GM23338 (cell line): ENCODE measurements at regions not wholly inside any gene's neighbourhood (a gene's known extent, or its start where the extent isn't known, plus 50 kb on each side); places are given as distances from the start of the nearest gene placed in this dataset.

Experiments
- ATAC-seq: fragments of 200-7000 bp; cut with Tn5 transposase; 3 replicates; pipeline ENCODE4 v1.9.1; 2020
- DNase-seq: peaks from one replicate; pipeline ENCODE4 v3.0.0-alpha.2; 2015; ENCODE audit warnings: low spot score
- H2AFZ ChIP-seq: fragments of 200-600 bp; sonication (generic); 2 replicates; pipeline ENCODE4 v1.8.0; 2016; ENCODE audit warnings: antibody characterized with exemption, mild to moderate bottlenecking, moderate library complexity
- H3F3A ChIP-seq: fragments of 200-600 bp; sonication (generic); replicated peaks from 2 replicates; pipeline ENCODE4 v1.8.0; 2017; ENCODE audit warnings: antibody characterized with exemption, mixed run types, low read depth
- H3K27ac ChIP-seq: fragments of 200-600 bp; sonication (generic); 2 replicates; pipeline ENCODE4 v1.6.1; 2016; ENCODE audit warnings: low read depth
- H3K27me3 ChIP-seq: fragments of 200-600 bp; sonication (generic); 2 replicates; pipeline ENCODE4 v1.8.0; 2016; ENCODE audit warnings: mild to moderate bottlenecking, mixed run types, moderate library complexity; ENCODE audit not compliant: insufficient read depth
- H3K36me3 ChIP-seq: fragments of 200-600 bp; sonication (generic); 2 replicates; pipeline ENCODE4 v1.8.0; 2016; ENCODE audit warnings: mild to moderate bottlenecking; ENCODE audit not compliant: insufficient read depth
- H3K4me1 ChIP-seq: fragments of 200-600 bp; sonication (generic); 2 replicates; pipeline ENCODE4 v1.8.0; 2016; ENCODE audit warnings: mild to moderate bottlenecking, moderate library complexity; ENCODE audit not compliant: insufficient read depth
- H3K4me2 ChIP-seq: fragments of 200-600 bp; sonication (generic); 2 replicates; pipeline ENCODE4 v1.7.1; 2017; ENCODE audit warnings: mixed run types
- H3K4me3 ChIP-seq: fragments of 200-600 bp; sonication (generic); 2 replicates; pipeline ENCODE4 v1.6.1; 2016; ENCODE audit warnings: mixed run types
- H3K79me2 ChIP-seq: fragments of 200-600 bp; sonication (generic); replicated peaks from 2 replicates; pipeline ENCODE4 v1.8.0; 2017; ENCODE audit warnings: mild to moderate bottlenecking; ENCODE audit not compliant: insufficient read depth
- H3K9me2 ChIP-seq: fragments of 200-600 bp; sonication (generic); 2 replicates; pipeline ENCODE4 v1.8.0; 2017; ENCODE audit not compliant: insufficient read depth
- H4K20me1 ChIP-seq: fragments of 200-600 bp; sonication (generic); replicated peaks from 2 replicates; pipeline ENCODE4 v1.8.0; 2017; ENCODE audit warnings: mild to moderate bottlenecking; ENCODE audit not compliant: insufficient read depth
- H3K27ac Mint-ChIP-seq: 2 replicates; pipeline ENCODE4 v1.8.0; 2020; ENCODE audit warnings: inconsistent platforms, mild to moderate bottlenecking, moderate library complexity, mixed read lengths
- H3K27me3 Mint-ChIP-seq: 3 replicates; pipeline ENCODE4 v1.8.0; 2022; ENCODE audit warnings: low read depth, mild to moderate bottlenecking, moderate library complexity, mixed read lengths, inconsistent platforms; ENCODE audit not compliant: insufficient read depth, poor library complexity
- H3K36me3 Mint-ChIP-seq: 3 replicates; pipeline ENCODE4 v1.8.0; 2021; ENCODE audit warnings: low read depth, mild to moderate bottlenecking, inconsistent platforms, moderate library complexity, mixed read lengths
- H3K4me1 Mint-ChIP-seq: 3 replicates; pipeline ENCODE4 v1.8.0; 2020; ENCODE audit warnings: mild to moderate bottlenecking, inconsistent platforms, mixed read lengths
- H3K4me3 Mint-ChIP-seq: 3 replicates; pipeline ENCODE4 v1.8.0; 2021; ENCODE audit warnings: moderate library complexity, mild to moderate bottlenecking, inconsistent platforms, mixed read lengths
- H3K9me3 Mint-ChIP-seq: 3 replicates; pipeline ENCODE4 v1.8.0; 2020; ENCODE audit warnings: moderate library complexity, mild to moderate bottlenecking, inconsistent platforms, mixed read lengths
- CREB1 ChIP-seq: fragments of 250-450 bp; sonication (Bioruptor Pico); IDR thresholded peaks from 2 replicates; pipeline ENCODE4 v1.5.0; 2020; ENCODE audit warnings: low read depth, mild to moderate bottlenecking, moderate library complexity
- ETS1 ChIP-seq: IDR thresholded peaks from 2 replicates; pipeline ENCODE4 v1.6.1; 2016; ENCODE audit warnings: antibody characterized with exemption
- EZH2 ChIP-seq: fragments of 200-600 bp; sonication (generic); IDR thresholded peaks from one replicate; pipeline ENCODE4 v1.8.0; 2017; ENCODE audit warnings: antibody characterized with exemption, mild to moderate bottlenecking, low read depth; ENCODE audit not compliant: unreplicated experiment
- EZH2phosphoT487 ChIP-seq: fragments of 200-600 bp; sonication (generic); IDR thresholded peaks from one replicate; pipeline ENCODE4 v1.8.1; 2018; ENCODE audit warnings: antibody characterized with exemption; ENCODE audit not compliant: unreplicated experiment
- JUNB ChIP-seq: IDR thresholded peaks from one replicate; pipeline ENCODE4 v1.6.1; 2016; ENCODE audit warnings: antibody characterized with exemption; ENCODE audit not compliant: unreplicated experiment
- ZNF462 ChIP-seq: fragments of 250-450 bp; sonication (Bioruptor Pico); IDR thresholded peaks from 2 replicates; pipeline ENCODE4 v1.5.0; 2020; ENCODE audit warnings: mild to moderate bottlenecking, moderate library complexity

- TF ChIP-seq ZNF462 (CRISPR knock-in tag) (no peak), JUNB (no peak)
Measured at GRCh38 chr5:135206862-135207261, 172.8 kb upstream of the PITX1 start (continued).

- H3K36me3 ChIP-seq = peaks cover 4% of the 10 kb centered on the region; the same call in 1 of the 2 replicates
- Mint-ChIP-seq H3K4me1 (peaks cover 13% of the 10 kb centered on the region), H3K27ac (no peak overlapping the region), H3K27me3 (peaks cover 8% of the 10 kb centered on the region), H3K4me3 (no peak overlapping the region), H3K36me3 (peaks cover 7% of the 10 kb centered on the region), H3K9me3 (peaks cover 24% of the 10 kb centered on the region)
- no peaks in the 10 kb centered on the region for H3K4me1 ChIP-seq
- H4K20me1 ChIP-seq = no peaks in the 10 kb centered on the region
- no peak overlapping the region for H3K4me3 ChIP-seq
- H2AFZ ChIP-seq = no peak overlapping the region
- H3K27ac ChIP-seq = no peak overlapping the region
- 0 out of 2 replicates have a peak, but pooled peaks cover 8% of the 10 kb centered on the region for H3K9me2 ChIP-seq
- DNase-seq (no peak), ATAC-seq (no peak)
- H3K4me2 ChIP-seq = no peak overlapping the region
- no peaks in the 10 kb centered on the region for H3K79me2 ChIP-seq
- H3K27me3 ChIP-seq = no peaks in the 10 kb centered on the region
- no peaks in the 10 kb centered on the region for H3F3A ChIP-seq
- TF ChIP-seq ETS1 (no peak), EZH2phosphoT487 (no peak), CREB1 (CRISPR knock-in tag) (no peak), EZH2 (no peak), JUNB (no peak)
Measured at GRCh38 chr5:135205632-135206349, 171.8 kb upstream of the PITX1 start.
